ENCODE measurements at regions not wholly inside any gene's neighbourhood (a gene's known extent, or its start where the extent isn't known, plus 50 kb on each side); places are given as distances from the start of the nearest gene placed in this dataset.

GRCh38 chr13:23500849-23501248 is 67.3 kb upstream of the SACS start:
- no peak for DNase-seq
- Mint-ChIP-seq H3K27me3 (ENCODE audit: insufficient read depth, unreplicated experiment) (no peaks in the 10 kb centered on the region), H3K9me3 (ENCODE audit: unreplicated experiment) (no peaks in the 10 kb centered on the region), H3K27ac (ENCODE audit: unreplicated experiment) (no peak overlapping the region), H3K4me1 (ENCODE audit: low read depth, unreplicated experiment) (peaks cover 16% of the 10 kb centered on the region), H3K36me3 (ENCODE audit: insufficient read depth, unreplicated experiment) (no peaks in the 10 kb centered on the region), H3K4me3 (ENCODE audit: unreplicated experiment) (no peak overlapping the region)
- no peak overlapping the region for H3K4me3 ChIP-seq (ENCODE audit: low read depth, low read length)
- no peaks in the 10 kb centered on the region for H3K27me3 ChIP-seq (replicated peaks; ENCODE audit: control insufficient read depth, insufficient read depth, low read length)
- TF ChIP-seq, protein P1, sequence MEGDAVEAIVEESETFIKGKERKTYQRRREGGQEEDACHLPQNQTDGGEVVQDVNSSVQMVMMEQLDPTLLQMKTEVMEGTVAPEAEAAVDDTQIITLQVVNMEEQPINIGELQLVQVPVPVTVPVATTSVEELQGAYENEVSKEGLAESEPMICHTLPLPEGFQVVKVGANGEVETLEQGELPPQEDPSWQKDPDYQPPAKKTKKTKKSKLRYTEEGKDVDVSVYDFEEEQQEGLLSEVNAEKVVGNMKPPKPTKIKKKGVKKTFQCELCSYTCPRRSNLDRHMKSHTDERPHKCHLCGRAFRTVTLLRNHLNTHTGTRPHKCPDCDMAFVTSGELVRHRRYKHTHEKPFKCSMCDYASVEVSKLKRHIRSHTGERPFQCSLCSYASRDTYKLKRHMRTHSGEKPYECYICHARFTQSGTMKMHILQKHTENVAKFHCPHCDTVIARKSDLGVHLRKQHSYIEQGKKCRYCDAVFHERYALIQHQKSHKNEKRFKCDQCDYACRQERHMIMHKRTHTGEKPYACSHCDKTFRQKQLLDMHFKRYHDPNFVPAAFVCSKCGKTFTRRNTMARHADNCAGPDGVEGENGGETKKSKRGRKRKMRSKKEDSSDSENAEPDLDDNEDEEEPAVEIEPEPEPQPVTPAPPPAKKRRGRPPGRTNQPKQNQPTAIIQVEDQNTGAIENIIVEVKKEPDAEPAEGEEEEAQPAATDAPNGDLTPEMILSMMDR (IDR thresholded peaks at IDR 0.05; ENCODE audit: insufficient read depth in 1 of 2, low read depth in 1 of 2, low read length in 1 of 2, severe bottlenecking in 1 of 2, unreplicated experiment in 1 of 2) = no peak
- ChIA-PET CTCF (no interaction called here), POLR2A (no interaction called here)
- no peaks in the 10 kb centered on the region for H3K9me3 ChIP-seq
- intact Hi-C loops (cut with micrococcal nuclease; ENCODE audit: unreplicated experiment) = no loop called here
- 0 out of 2 replicates have a peak, but pooled peaks cover 6% of the 10 kb centered on the region for H3K4me1 ChIP-seq
- BruUV-seq (replicated peaks) = no TSS peak
- H3K36me3 ChIP-seq (ENCODE audit: control insufficient read depth, insufficient read depth, low read length) = no peaks in the 10 kb centered on the region

GRCh38 chr13:23504180-23504579 is 66.0 kb upstream of the TNFRSF19 start:
- CTCF ChIA-PET = no interaction called here
- H3K27me3 Mint-ChIP-seq (ENCODE audit: insufficient read depth, unreplicated experiment) = no peaks in the 10 kb centered on the region
- no peak overlapping the region for H3K4me3 ChIP-seq (ENCODE audit: low read depth, low read length)
- H3K27ac Mint-ChIP-seq (ENCODE audit: unreplicated experiment) = no peak overlapping the region
- H3K4me3 Mint-ChIP-seq (ENCODE audit: unreplicated experiment) = no peak overlapping the region
- POLR2A ChIA-PET = no interaction called here
- H3K27me3 ChIP-seq (replicated peaks; ENCODE audit: control insufficient read depth, insufficient read depth, low read length) = no peaks in the 10 kb centered on the region
- intact Hi-C loops (cut with micrococcal nuclease; ENCODE audit: unreplicated experiment) = no loop called here
- no peaks in the 10 kb centered on the region for H3K36me3 Mint-ChIP-seq (ENCODE audit: insufficient read depth, unreplicated experiment)
- H3K4me1 Mint-ChIP-seq (ENCODE audit: low read depth, unreplicated experiment) = peaks cover 15% of the 10 kb centered on the region
- TF ChIP-seq, protein P1 (IDR thresholded peaks at IDR 0.05; ENCODE audit: insufficient read depth in 1 of 2, low read depth in 1 of 2, low read length in 1 of 2, severe bottlenecking in 1 of 2, unreplicated experiment in 1 of 2) = no peak
- 0 out of 2 replicates have a peak, but pooled peaks cover 6% of the 10 kb centered on the region for H3K4me1 ChIP-seq
- no peak for DNase-seq
- no TSS peak for BruUV-seq (replicated peaks)
- H3K36me3 ChIP-seq (ENCODE audit: control insufficient read depth, insufficient read depth, low read length) = no peaks in the 10 kb centered on the region
- no peaks in the 10 kb centered on the region for H3K9me3 ChIP-seq
- no peaks in the 10 kb centered on the region for H3K9me3 Mint-ChIP-seq (ENCODE audit: unreplicated experiment)

DNA sequence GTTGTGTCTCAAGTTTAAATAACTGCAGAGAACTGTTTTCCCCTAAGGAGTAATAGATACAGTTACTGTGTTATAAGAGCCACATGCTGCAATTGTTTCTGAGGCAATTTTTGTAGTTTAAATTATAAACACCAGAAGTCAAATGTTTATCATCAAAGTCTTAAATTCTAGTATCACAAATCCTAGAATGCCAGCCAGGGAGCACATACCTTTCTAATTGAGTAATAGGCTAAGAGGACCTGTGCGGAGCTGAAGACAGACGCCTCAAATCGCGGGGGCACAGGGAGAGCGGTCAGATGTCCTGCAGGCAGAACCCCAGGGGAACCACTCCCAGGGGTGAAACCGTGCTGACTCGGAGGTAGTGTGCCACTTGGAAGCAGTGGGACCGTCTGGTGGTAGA is 65.2 kb upstream of the TNFRSF19 start:
- intact Hi-C loops (cut with micrococcal nuclease; ENCODE audit: unreplicated experiment) = no loop called here
- 0 out of 2 replicates have a peak, but pooled peaks cover 6% of the 10 kb centered on the region for H3K4me1 ChIP-seq
- H3K9me3 ChIP-seq = no peaks in the 10 kb centered on the region
- peaks cover 7% of the 10 kb centered on the region for H3K4me1 Mint-ChIP-seq (ENCODE audit: low read depth, unreplicated experiment)
- no peaks in the 10 kb centered on the region for H3K27me3 ChIP-seq (replicated peaks; ENCODE audit: control insufficient read depth, insufficient read depth, low read length)
- ChIA-PET POLR2A (no interaction called here), CTCF (no interaction called here)
- no peaks in the 10 kb centered on the region for H3K9me3 Mint-ChIP-seq (ENCODE audit: unreplicated experiment)
- no peaks in the 10 kb centered on the region for H3K36me3 ChIP-seq (ENCODE audit: control insufficient read depth, insufficient read depth, low read length)
- no peak overlapping the region for H3K4me3 Mint-ChIP-seq (ENCODE audit: unreplicated experiment)
- H3K27ac Mint-ChIP-seq (ENCODE audit: unreplicated experiment) = no peak overlapping the region
- H3K36me3 Mint-ChIP-seq (ENCODE audit: insufficient read depth, unreplicated experiment) = no peaks in the 10 kb centered on the region
- H3K27me3 Mint-ChIP-seq (ENCODE audit: insufficient read depth, unreplicated experiment) = no peaks in the 10 kb centered on the region
- BruUV-seq (replicated peaks) = no TSS peak
- TF ChIP-seq, protein P1 (IDR thresholded peaks at IDR 0.05; ENCODE audit: insufficient read depth in 1 of 2, low read depth in 1 of 2, low read length in 1 of 2, severe bottlenecking in 1 of 2, unreplicated experiment in 1 of 2) = no peak
- DNase-seq = no peak
- H3K4me3 ChIP-seq (ENCODE audit: low read depth, low read length) = no peak overlapping the region

Data from Caco-2 (cell line).